ENCODE measurements at regions not wholly inside any gene's neighbourhood (a gene's known extent, or its start where the extent isn't known, plus 50 kb on each side); places are given as distances from the start of the nearest gene placed in this dataset.

- 81% methylated on average over 5 of the region's 5 CpGs for WGBS (ENCODE audit: low lambda C conversion rate, missing lambda C conversion rate)
- TF ChIP-seq EZH2 (IDR thresholded peaks at IDR 0.05; ENCODE audit: borderline replicate concordance) = no peak
- TF ChIP-seq CTCF (IDR thresholded peaks at IDR 0.05; ENCODE audit: poor library complexity) = no peak
- no peak for TF ChIP-seq EZH2phosphoT487 (IDR thresholded peaks at IDR 0.05; ENCODE audit: low read depth, severe bottlenecking, unreplicated experiment)
Observed at GRCh38 chr2:240202586-240202985, 62.1 kb upstream of the OTOS start.

DNA sequence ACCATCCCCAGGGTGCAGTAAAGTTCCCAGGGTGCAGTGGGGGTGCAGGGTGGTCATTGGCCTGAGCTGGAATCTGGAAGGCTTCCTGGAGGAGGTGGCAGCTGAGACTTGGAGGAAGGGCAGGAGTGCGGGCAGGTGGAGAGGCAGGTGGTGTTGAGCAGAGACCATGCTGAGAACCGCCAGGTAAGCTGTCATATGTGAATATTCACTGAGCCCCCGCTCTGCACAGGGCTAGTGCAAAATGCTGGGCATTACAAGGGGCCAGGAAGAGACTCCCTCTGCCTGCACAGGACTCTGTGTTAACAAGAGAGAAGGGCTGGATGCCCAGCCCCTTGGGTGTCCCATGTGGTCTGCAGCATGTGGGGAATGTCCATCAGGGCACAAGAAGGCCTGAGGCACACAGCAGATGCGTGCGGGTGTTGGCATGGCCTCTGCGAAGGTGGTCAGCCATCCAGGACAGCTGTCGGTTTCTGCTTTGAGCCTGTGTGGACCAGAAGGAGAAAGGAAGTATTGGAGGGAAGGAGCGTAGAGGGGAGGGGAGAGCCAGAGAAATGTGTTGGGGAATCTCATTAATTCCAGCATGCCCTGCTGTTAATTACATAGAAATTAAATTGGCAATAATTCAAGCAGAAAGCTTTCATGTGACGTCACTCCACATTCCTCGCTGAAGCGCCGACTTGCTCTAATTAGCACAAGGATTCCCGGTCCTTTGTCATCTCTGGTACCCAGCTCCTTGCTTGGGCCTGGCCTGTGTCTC lies 62.8 kb upstream of the OTOS start:
- Histone ChIP-seq H2AFZ (no peak overlapping the region), H4K20me1 (ENCODE audit: insufficient read depth, poor library complexity, severe bottlenecking) (no peaks in the 10 kb centered on the region), H3K9me2 (replicated peaks; ENCODE audit: insufficient read depth) (no peaks in the 10 kb centered on the region), H3K36me3 (replicated peaks; ENCODE audit: insufficient read depth, low read depth) (no peaks in the 10 kb centered on the region), H3K9me3 (ENCODE audit: low read depth) (peaks cover 7% of the 10 kb centered on the region), H3K4me3 (no peak overlapping the region), H3K4me1 (ENCODE audit: insufficient read depth) (no peaks in the 10 kb centered on the region), H3K27me3 (no peaks in the 10 kb centered on the region), H3K79me2 (no peaks in the 10 kb centered on the region), H3K27ac (no peak overlapping the region), H3K4me2 (no peak overlapping the region)
- WGBS (ENCODE audit: low lambda C conversion rate, missing lambda C conversion rate) = 74% methylated on average over 13 of the region's 13 CpGs
- no peak for DNase-seq (ENCODE audit: low spot score)
- no peak for TF ChIP-seq CTCF (IDR thresholded peaks at IDR 0.05; ENCODE audit: poor library complexity)
- no peak for TF ChIP-seq EZH2 (IDR thresholded peaks at IDR 0.05; ENCODE audit: borderline replicate concordance)
- no peak for TF ChIP-seq EZH2phosphoT487 (IDR thresholded peaks at IDR 0.05; ENCODE audit: low read depth, severe bottlenecking, unreplicated experiment)

More at GRCh38 chr2:240202586-240202985, 62.1 kb upstream of the OTOS start:
- H3K27me3 ChIP-seq = no peaks in the 10 kb centered on the region
- H3K9me3 ChIP-seq (ENCODE audit: low read depth) = peaks cover 7% of the 10 kb centered on the region
- H3K9me2 ChIP-seq (replicated peaks; ENCODE audit: insufficient read depth) = no peaks in the 10 kb centered on the region
- no peaks in the 10 kb centered on the region for H3K4me1 ChIP-seq (ENCODE audit: insufficient read depth)
- H2AFZ ChIP-seq = no peak overlapping the region
- no peak overlapping the region for H3K4me3 ChIP-seq
- no peaks in the 10 kb centered on the region for H3K79me2 ChIP-seq
- no peaks in the 10 kb centered on the region for H3K36me3 ChIP-seq (replicated peaks; ENCODE audit: insufficient read depth, low read depth)
- H3K27ac ChIP-seq = no peak overlapping the region
- H3K4me2 ChIP-seq = no peak overlapping the region
- no peaks in the 10 kb centered on the region for H4K20me1 ChIP-seq (ENCODE audit: insufficient read depth, poor library complexity, severe bottlenecking)
- DNase-seq (ENCODE audit: low spot score) = no peak

- Histone ChIP-seq H3K9me3 (ENCODE audit: low read depth) (peaks cover 7% of the 10 kb centered on the region), H3K9me2 (replicated peaks; ENCODE audit: insufficient read depth) (no peaks in the 10 kb centered on the region), H3K79me2 (no peaks in the 10 kb centered on the region), H2AFZ (no peak overlapping the region), H3K27me3 (no peaks in the 10 kb centered on the region), H4K20me1 (ENCODE audit: insufficient read depth, poor library complexity, severe bottlenecking) (no peaks in the 10 kb centered on the region), H3K4me3 (no peak overlapping the region), H3K4me1 (ENCODE audit: insufficient read depth) (no peaks in the 10 kb centered on the region), H3K27ac (no peak overlapping the region), H3K4me2 (no peak overlapping the region), H3K36me3 (replicated peaks; ENCODE audit: insufficient read depth, low read depth) (no peaks in the 10 kb centered on the region)
- TF ChIP-seq EZH2 (IDR thresholded peaks at IDR 0.05; ENCODE audit: borderline replicate concordance) (no peak), EZH2phosphoT487 (IDR thresholded peaks at IDR 0.05; ENCODE audit: low read depth, severe bottlenecking, unreplicated experiment) (no peak), CTCF (IDR thresholded peaks at IDR 0.05; ENCODE audit: poor library complexity) (no peak)
- WGBS (ENCODE audit: low lambda C conversion rate, missing lambda C conversion rate) = 82% methylated on average over 11 of the region's 11 CpGs
- DNase-seq (ENCODE audit: low spot score) = no peak
Observed at GRCh38 chr2:240203788-240204270, 63.4 kb upstream of the OTOS start.
